HEK293 (cell line): ENCODE measurements at regions not wholly inside any gene's neighbourhood (a gene's known extent, or its start where the extent isn't known, plus 50 kb on each side); places are given as distances from the start of the nearest gene placed in this dataset.

Source experiments
- FEZF1 ChIP-seq: fragments of 450-650 bp; formaldehyde crosslinking; IDR thresholded peaks from 2 replicates; pipeline ENCODE4 v1.5.1; 2016; ENCODE audit warnings: missing biosample characterization, missing genetic modification characterization
- GFI1B ChIP-seq: fragments of 450-650 bp; formaldehyde crosslinking; IDR thresholded peaks from 2 replicates; pipeline ENCODE4 v1.5.1; 2016; ENCODE audit warnings: missing biosample characterization, missing genetic modification characterization
- IKZF3 ChIP-seq: fragments of 450-650 bp; IDR thresholded peaks from 2 replicates; pipeline ENCODE4 v1.5.0; 2018; ENCODE audit warnings: missing biosample characterization, mild to moderate bottlenecking, missing genetic modification characterization, moderate library complexity
- MEIS1 ChIP-seq: sonication (generic); formaldehyde crosslinking; IDR thresholded peaks from 2 replicates; pipeline ENCODE4 v1.8.1; 2022; ENCODE audit warnings: missing genetic modification reagents, mild to moderate bottlenecking, borderline replicate concordance
- SALL2 ChIP-seq: fragments of 450-650 bp; formaldehyde crosslinking; IDR thresholded peaks from 2 replicates; pipeline ENCODE4 v1.5.0; 2017; ENCODE audit warnings: missing biosample characterization, mild to moderate bottlenecking, missing genetic modification characterization, borderline replicate concordance
- ZBTB8A ChIP-seq: fragments of 450-650 bp; formaldehyde crosslinking; IDR thresholded peaks from 2 replicates; pipeline ENCODE4 v1.5.1; 2016; ENCODE audit warnings: missing biosample characterization, missing genetic modification characterization
- ZFP41 ChIP-seq: fragments of 450-650 bp; formaldehyde crosslinking; IDR thresholded peaks from 2 replicates; pipeline ENCODE4 v1.5.1; 2016; ENCODE audit warnings: missing biosample characterization, missing genetic modification characterization, borderline replicate concordance
- ZNF174 ChIP-seq: fragments of 450-650 bp; formaldehyde crosslinking; IDR thresholded peaks from 2 replicates; pipeline ENCODE4 v1.5.0; 2017; ENCODE audit warnings: missing biosample characterization, mild to moderate bottlenecking, missing genetic modification characterization
- ZNF2 ChIP-seq: fragments of 450-650 bp; formaldehyde crosslinking; IDR thresholded peaks from 2 replicates; pipeline ENCODE4 v1.5.1; 2016; ENCODE audit warnings: missing biosample characterization, missing genetic modification characterization
- ZNF335 ChIP-seq: fragments of 450-650 bp; formaldehyde crosslinking; conservative IDR thresholded peaks from 2 replicates; pipeline ENCODE4 v1.5.1; 2016; ENCODE audit warnings: missing biosample characterization, missing genetic modification characterization
- ZNF416 ChIP-seq: fragments of 450-650 bp; formaldehyde crosslinking; IDR thresholded peaks from 2 replicates; pipeline ENCODE4 v1.5.1; 2016; ENCODE audit warnings: missing biosample characterization, missing genetic modification characterization
- ZNF549 ChIP-seq: fragments of 450-650 bp; IDR thresholded peaks from 2 replicates; pipeline ENCODE4 v1.5.1; 2018; ENCODE audit warnings: missing biosample characterization, missing genetic modification characterization, mild to moderate bottlenecking, inconsistent platforms, moderate library complexity
- ZNF610 ChIP-seq: fragments of 450-650 bp; formaldehyde crosslinking; IDR thresholded peaks from 2 replicates; pipeline ENCODE4 v1.5.1; 2016; ENCODE audit warnings: missing biosample characterization, missing genetic modification characterization, borderline replicate concordance
- ZNF629 ChIP-seq: fragments of 450-650 bp; formaldehyde crosslinking; IDR thresholded peaks from 2 replicates; pipeline ENCODE4 v1.5.1; 2017; ENCODE audit warnings: missing biosample characterization, missing genetic modification characterization
- ZNF654 ChIP-seq: fragments of 450-650 bp; formaldehyde crosslinking; IDR thresholded peaks from 2 replicates; pipeline ENCODE4 v1.5.1; 2016; ENCODE audit warnings: low read depth, missing biosample characterization, missing genetic modification characterization
- ZNF777 ChIP-seq: fragments of 450-650 bp; formaldehyde crosslinking; IDR thresholded peaks from 2 replicates; pipeline ENCODE4 v1.5.1; 2017; ENCODE audit warnings: missing biosample characterization, missing genetic modification characterization, borderline replicate concordance
- ZNF830 ChIP-seq: fragments of 450-650 bp; IDR thresholded peaks from 2 replicates; pipeline ENCODE4 v1.5.0; 2018; ENCODE audit warnings: missing biosample characterization, missing genetic modification characterization, low read depth, mild to moderate bottlenecking, moderate library complexity
- ZNF837 ChIP-seq: fragments of 450-650 bp; formaldehyde crosslinking; IDR thresholded peaks from 2 replicates; pipeline ENCODE4 v1.5.1; 2016; ENCODE audit warnings: missing biosample characterization, missing genetic modification characterization
- ZNF843 ChIP-seq: fragments of 450-650 bp; formaldehyde crosslinking; IDR thresholded peaks from 2 replicates; pipeline ENCODE4 v1.5.1; 2016; ENCODE audit warnings: missing biosample characterization, missing genetic modification characterization
- TF ChIP-seq, protein P1 (sequence below): fragments of 450-650 bp; formaldehyde crosslinking; IDR thresholded peaks from 2 replicates; pipeline ENCODE4 v1.5.1; 2017; ENCODE audit warnings: missing biosample characterization, missing genetic modification characterization
- TF ChIP-seq, protein P2 (sequence below): fragments of 450-650 bp; formaldehyde crosslinking; IDR thresholded peaks from 2 replicates; pipeline ENCODE4 v1.5.1; 2016; ENCODE audit warnings: missing biosample characterization, missing genetic modification characterization
- TF ChIP-seq, protein P3 (sequence below): fragments of 450-650 bp; formaldehyde crosslinking; IDR thresholded peaks from 2 replicates; pipeline ENCODE4 v1.5.1; 2016; ENCODE audit warnings: missing biosample characterization, missing genetic modification characterization, low read depth
- TF ChIP-seq, protein P4 (sequence below): fragments of 450-650 bp; formaldehyde crosslinking; IDR thresholded peaks from 2 replicates; pipeline ENCODE4 v1.5.1; 2017; ENCODE audit warnings: missing biosample characterization, mild to moderate bottlenecking, missing genetic modification characterization, moderate library complexity
- TF ChIP-seq, protein P5 (sequence below): fragments of 450-650 bp; formaldehyde crosslinking; IDR thresholded peaks from 2 replicates; pipeline ENCODE4 v1.5.1; 2016; ENCODE audit warnings: missing biosample characterization, missing genetic modification characterization
- TF ChIP-seq, protein P6 (sequence below): fragments of 450-650 bp; formaldehyde crosslinking; IDR thresholded peaks from 2 replicates; pipeline ENCODE4 v1.5.1; 2016; ENCODE audit warnings: missing biosample characterization, missing genetic modification characterization
- TF ChIP-seq, protein P7 (sequence below): fragments of 450-650 bp; formaldehyde crosslinking; IDR thresholded peaks from 2 replicates; pipeline ENCODE4 v1.5.1; 2017; ENCODE audit warnings: missing biosample characterization, missing genetic modification characterization
- TF ChIP-seq, protein P8 (sequence below): fragments of 450-650 bp; formaldehyde crosslinking; IDR thresholded peaks from 2 replicates; pipeline ENCODE4 v1.5.1; 2016; ENCODE audit warnings: missing biosample characterization, missing genetic modification characterization

DNA sequence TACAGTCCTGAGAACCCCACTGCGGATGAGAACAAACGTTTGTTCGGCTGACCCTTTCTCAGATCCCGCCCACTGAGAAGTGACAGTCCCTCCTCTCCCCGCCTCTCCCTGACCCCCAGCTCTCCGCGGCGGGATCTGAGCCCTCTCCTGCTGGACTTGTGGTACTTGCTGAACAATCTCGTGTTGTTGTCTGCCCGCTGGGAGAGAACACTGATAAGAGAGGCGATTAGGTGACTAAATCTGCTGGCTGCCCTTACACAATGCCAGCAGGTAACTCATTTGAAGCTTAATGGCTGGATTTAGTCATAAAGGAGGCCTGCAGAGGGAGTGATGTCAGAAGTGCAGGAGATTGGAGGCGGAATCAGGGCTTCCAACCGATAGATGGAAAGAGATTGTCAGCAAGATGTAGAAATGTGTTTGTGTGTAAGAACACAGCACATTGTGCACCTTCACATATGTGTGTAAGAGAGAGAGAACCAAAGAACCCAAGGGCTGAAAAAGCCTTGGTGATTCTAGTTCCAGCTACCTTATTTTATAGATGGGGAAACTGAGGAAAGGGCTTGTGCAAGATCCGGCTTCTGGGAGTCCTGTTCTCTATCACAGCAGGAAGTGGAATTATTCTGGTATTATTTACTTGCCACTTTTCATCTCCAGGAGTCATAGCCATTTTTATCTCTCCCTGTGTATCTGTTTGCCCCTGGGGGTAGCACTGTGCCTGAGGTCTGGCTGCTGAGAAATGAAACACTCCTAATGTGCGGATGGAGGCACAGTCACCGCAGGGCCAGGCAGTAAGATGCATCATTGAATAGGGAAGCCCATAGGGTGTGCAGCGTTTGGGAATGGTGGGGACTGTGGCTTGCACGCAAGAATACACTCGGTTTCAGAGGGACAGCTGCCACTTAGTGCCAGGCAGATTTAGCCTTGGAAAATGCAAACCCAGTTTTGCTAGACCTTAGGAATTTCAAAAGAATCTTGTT, 203.7 kb upstream of the MSX2 start (continued):
- TF ChIP-seq, protein P1, sequence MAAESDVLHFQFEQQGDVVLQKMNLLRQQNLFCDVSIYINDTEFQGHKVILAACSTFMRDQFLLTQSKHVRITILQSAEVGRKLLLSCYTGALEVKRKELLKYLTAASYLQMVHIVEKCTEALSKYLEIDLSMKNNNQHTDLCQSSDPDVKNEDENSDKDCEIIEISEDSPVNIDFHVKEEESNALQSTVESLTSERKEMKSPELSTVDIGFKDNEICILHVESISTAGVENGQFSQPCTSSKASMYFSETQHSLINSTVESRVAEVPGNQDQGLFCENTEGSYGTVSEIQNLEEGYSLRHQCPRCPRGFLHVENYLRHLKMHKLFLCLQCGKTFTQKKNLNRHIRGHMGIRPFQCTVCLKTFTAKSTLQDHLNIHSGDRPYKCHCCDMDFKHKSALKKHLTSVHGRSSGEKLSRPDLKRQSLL (tag by site-specific recombination) = no peak
- TF ChIP-seq ZBTB8A (tag by site-specific recombination) = peak; percentile 59
- TF ChIP-seq ZNF629 (tag by site-specific recombination) = peak; percentile 98
- TF ChIP-seq ZNF837 (tag by site-specific recombination) = no peak
- peak; percentile 95 for TF ChIP-seq ZNF2 (tag by site-specific recombination)
- no peak for TF ChIP-seq SALL2 (tag by site-specific recombination)
- peak; percentile 88 for TF ChIP-seq IKZF3
- peak; percentile 83 for TF ChIP-seq ZNF335 (tag by site-specific recombination)
- TF ChIP-seq, protein P2, sequence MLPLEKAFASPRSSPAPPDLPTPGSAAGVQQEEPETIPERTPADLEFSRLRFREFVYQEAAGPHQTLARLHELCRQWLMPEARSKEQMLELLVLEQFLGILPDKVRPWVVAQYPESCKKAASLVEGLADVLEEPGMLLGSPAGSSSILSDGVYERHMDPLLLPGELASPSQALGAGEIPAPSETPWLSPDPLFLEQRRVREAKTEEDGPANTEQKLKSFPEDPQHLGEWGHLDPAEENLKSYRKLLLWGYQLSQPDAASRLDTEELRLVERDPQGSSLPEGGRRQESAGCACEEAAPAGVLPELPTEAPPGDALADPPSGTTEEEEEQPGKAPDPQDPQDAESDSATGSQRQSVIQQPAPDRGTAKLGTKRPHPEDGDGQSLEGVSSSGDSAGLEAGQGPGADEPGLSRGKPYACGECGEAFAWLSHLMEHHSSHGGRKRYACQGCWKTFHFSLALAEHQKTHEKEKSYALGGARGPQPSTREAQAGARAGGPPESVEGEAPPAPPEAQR = no peak
- TF ChIP-seq, protein P3, sequence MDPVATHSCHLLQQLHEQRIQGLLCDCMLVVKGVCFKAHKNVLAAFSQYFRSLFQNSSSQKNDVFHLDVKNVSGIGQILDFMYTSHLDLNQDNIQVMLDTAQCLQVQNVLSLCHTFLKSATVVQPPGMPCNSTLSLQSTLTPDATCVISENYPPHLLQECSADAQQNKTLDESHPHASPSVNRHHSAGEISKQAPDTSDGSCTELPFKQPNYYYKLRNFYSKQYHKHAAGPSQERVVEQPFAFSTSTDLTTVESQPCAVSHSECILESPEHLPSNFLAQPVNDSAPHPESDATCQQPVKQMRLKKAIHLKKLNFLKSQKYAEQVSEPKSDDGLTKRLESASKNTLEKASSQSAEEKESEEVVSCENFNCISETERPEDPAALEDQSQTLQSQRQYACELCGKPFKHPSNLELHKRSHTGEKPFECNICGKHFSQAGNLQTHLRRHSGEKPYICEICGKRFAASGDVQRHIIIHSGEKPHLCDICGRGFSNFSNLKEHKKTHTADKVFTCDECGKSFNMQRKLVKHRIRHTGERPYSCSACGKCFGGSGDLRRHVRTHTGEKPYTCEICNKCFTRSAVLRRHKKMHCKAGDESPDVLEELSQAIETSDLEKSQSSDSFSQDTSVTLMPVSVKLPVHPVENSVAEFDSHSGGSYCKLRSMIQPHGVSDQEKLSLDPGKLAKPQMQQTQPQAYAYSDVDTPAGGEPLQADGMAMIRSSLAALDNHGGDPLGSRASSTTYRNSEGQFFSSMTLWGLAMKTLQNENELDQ (tag by site-specific recombination) = no peak
- TF ChIP-seq, protein P4, sequence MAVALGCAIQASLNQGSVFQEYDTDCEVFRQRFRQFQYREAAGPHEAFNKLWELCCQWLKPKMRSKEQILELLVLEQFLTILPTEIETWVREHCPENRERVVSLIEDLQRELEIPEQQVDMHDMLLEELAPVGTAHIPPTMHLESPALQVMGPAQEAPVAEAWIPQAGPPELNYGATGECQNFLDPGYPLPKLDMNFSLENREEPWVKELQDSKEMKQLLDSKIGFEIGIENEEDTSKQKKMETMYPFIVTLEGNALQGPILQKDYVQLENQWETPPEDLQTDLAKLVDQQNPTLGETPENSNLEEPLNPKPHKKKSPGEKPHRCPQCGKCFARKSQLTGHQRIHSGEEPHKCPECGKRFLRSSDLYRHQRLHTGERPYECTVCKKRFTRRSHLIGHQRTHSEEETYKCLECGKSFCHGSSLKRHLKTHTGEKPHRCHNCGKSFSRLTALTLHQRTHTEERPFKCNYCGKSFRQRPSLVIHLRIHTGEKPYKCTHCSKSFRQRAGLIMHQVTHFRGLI (tag by site-specific recombination) = no peak
- TF ChIP-seq, protein P5, sequence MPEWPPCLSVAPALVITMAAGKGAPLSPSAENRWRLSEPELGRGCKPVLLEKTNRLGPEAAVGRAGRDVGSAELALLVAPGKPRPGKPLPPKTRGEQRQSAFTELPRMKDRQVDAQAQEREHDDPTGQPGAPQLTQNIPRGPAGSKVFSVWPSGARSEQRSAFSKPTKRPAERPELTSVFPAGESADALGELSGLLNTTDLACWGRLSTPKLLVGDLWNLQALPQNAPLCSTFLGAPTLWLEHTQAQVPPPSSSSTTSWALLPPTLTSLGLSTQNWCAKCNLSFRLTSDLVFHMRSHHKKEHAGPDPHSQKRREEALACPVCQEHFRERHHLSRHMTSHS (tag by site-specific recombination) = peak; percentile 84
- TF ChIP-seq, protein P6, sequence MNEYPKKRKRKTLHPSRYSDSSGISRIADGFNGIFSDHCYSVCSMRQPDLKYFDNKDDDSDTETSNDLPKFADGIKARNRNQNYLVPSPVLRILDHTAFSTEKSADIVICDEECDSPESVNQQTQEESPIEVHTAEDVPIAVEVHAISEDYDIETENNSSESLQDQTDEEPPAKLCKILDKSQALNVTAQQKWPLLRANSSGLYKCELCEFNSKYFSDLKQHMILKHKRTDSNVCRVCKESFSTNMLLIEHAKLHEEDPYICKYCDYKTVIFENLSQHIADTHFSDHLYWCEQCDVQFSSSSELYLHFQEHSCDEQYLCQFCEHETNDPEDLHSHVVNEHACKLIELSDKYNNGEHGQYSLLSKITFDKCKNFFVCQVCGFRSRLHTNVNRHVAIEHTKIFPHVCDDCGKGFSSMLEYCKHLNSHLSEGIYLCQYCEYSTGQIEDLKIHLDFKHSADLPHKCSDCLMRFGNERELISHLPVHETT = peak; percentile 93
- no peak for TF ChIP-seq MEIS1
- TF ChIP-seq, protein P7, sequence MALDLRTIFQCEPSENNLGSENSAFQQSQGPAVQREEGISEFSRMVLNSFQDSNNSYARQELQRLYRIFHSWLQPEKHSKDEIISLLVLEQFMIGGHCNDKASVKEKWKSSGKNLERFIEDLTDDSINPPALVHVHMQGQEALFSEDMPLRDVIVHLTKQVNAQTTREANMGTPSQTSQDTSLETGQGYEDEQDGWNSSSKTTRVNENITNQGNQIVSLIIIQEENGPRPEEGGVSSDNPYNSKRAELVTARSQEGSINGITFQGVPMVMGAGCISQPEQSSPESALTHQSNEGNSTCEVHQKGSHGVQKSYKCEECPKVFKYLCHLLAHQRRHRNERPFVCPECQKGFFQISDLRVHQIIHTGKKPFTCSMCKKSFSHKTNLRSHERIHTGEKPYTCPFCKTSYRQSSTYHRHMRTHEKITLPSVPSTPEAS (tag by site-specific recombination) = 0 out of 2 replicates have a peak, but pooled peaks have one; percentile 34
- no peak for TF ChIP-seq ZNF830 (tag by site-specific recombination)
- TF ChIP-seq ZNF843 (tag by site-specific recombination) = peak; percentile 95
- no peak for TF ChIP-seq ZNF654 (tag by site-specific recombination)
- no peak for TF ChIP-seq ZNF610
- TF ChIP-seq, protein P8, sequence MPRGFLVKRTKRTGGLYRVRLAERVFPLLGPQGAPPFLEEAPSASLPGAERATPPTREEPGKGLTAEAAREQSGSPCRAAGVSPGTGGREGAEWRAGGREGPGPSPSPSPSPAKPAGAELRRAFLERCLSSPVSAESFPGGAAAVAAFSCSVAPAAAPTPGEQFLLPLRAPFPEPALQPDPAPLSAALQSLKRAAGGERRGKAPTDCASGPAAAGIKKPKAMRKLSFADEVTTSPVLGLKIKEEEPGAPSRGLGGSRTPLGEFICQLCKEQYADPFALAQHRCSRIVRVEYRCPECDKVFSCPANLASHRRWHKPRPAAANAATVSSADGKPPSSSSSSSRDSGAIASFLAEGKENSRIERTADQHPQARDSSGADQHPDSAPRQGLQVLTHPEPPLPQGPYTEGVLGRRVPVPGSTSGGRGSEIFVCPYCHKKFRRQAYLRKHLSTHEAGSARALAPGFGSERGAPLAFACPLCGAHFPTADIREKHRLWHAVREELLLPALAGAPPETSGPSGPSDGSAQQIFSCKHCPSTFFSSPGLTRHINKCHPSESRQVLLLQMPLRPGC (tag by site-specific recombination) = peak; percentile 95
- no peak for TF ChIP-seq ZFP41 (tag by site-specific recombination)
- TF ChIP-seq ZNF549 (tag by site-specific recombination) = no peak
- TF ChIP-seq FEZF1 (tag by site-specific recombination) = peak; percentile 93
- TF ChIP-seq GFI1B (tag by site-specific recombination) = peak; percentile 99
- no peak for TF ChIP-seq ZNF777 (tag by site-specific recombination)
- TF ChIP-seq ZNF174 (tag by site-specific recombination) = no peak
- no peak for TF ChIP-seq ZNF416 (tag by site-specific recombination)
